Smooth muscle cell (in vitro differentiated cells): ENCODE measurements at regions not wholly inside any gene's neighbourhood (a gene's known extent, or its start where the extent isn't known, plus 50 kb on each side); places are given as distances from the start of the nearest gene placed in this dataset.

Source experiments
- DNase-seq: peaks from one replicate; lab custom pipeline; 2025; ENCODE audit not compliant: unreplicated experiment; lab: John Stamatoyannopoulos, UW
- H2AFZ ChIP-seq: fragments of 200-600 bp; sonication (generic); 2 replicates; pipeline ENCODE4 v1.6.0; 2016; ENCODE audit warnings: antibody characterized with exemption, low read depth, mild to moderate bottlenecking
- H3F3A ChIP-seq: fragments of 200-600 bp; sonication (generic); 2 replicates; pipeline ENCODE4 v1.6.0; 2017; ENCODE audit warnings: antibody characterized with exemption, low read depth
- H3K27ac ChIP-seq: fragments of 200-600 bp; sonication (generic); 2 replicates; pipeline ENCODE4 v1.5.1; 2016; ENCODE audit warnings: low read depth, mild to moderate bottlenecking
- H3K27me3 ChIP-seq: fragments of 200-600 bp; sonication (generic); 2 replicates; pipeline ENCODE4 v1.6.1; 2016; ENCODE audit warnings: low read depth, mild to moderate bottlenecking
- H3K36me3 ChIP-seq: fragments of 200-600 bp; sonication (generic); 2 replicates; pipeline ENCODE4 v1.5.1; 2016; ENCODE audit warnings: low read depth
- H3K4me1 ChIP-seq: fragments of 200-600 bp; sonication (generic); 2 replicates; pipeline ENCODE4 v1.5.1; 2016; ENCODE audit warnings: low read depth
- H3K4me2 ChIP-seq: fragments of 200-600 bp; sonication (generic); 2 replicates; pipeline ENCODE4 v1.6.0; 2016; ENCODE audit warnings: mild to moderate bottlenecking
- H3K4me3 ChIP-seq: fragments of 200-600 bp; sonication (generic); 2 replicates; pipeline ENCODE4 v1.5.1; 2016; ENCODE audit warnings: mild to moderate bottlenecking
- H3K79me2 ChIP-seq: fragments of 200-600 bp; sonication (generic); 2 replicates; pipeline ENCODE4 v1.6.0; 2016; ENCODE audit warnings: low read depth, mild to moderate bottlenecking
- H3K9ac ChIP-seq: fragments of 200-600 bp; sonication (generic); 2 replicates; pipeline ENCODE4 v1.6.0; 2016; ENCODE audit warnings: low read depth
- H3K9me3 ChIP-seq: fragments of 200-600 bp; sonication (generic); replicated peaks from 2 replicates; pipeline ENCODE4 v1.5.1; 2016; ENCODE audit warnings: low read depth
- H4K20me1 ChIP-seq: fragments of 200-600 bp; sonication (generic); 2 replicates; pipeline ENCODE4 v1.6.0; 2016; ENCODE audit warnings: low read depth
- WGBS: methylation state at CpG from one replicate; pipeline ENCODE4 v1.1.7; 2016; ENCODE audit warnings: low lambda C conversion rate; 5-methylcytosine and 5-hydroxymethylcytosine counted together
- TF ChIP-seq, protein P1 (sequence below): fragments of 200-600 bp; sonication (generic); IDR thresholded peaks from 2 replicates; pipeline ENCODE4 v1.5.1; 2017; ENCODE audit warnings: borderline replicate concordance, mild to moderate bottlenecking, antibody characterized with exemption; ENCODE audit not compliant: insufficient read depth, poor library complexity, severe bottlenecking

- no peak overlapping the region for H3K9ac ChIP-seq
- no peaks in the 10 kb centered on the region for H3F3A ChIP-seq
- H3K27ac ChIP-seq, result no peak overlapping the region
- H3K36me3 ChIP-seq, result no peaks in the 10 kb centered on the region
- TF ChIP-seq, protein P1, sequence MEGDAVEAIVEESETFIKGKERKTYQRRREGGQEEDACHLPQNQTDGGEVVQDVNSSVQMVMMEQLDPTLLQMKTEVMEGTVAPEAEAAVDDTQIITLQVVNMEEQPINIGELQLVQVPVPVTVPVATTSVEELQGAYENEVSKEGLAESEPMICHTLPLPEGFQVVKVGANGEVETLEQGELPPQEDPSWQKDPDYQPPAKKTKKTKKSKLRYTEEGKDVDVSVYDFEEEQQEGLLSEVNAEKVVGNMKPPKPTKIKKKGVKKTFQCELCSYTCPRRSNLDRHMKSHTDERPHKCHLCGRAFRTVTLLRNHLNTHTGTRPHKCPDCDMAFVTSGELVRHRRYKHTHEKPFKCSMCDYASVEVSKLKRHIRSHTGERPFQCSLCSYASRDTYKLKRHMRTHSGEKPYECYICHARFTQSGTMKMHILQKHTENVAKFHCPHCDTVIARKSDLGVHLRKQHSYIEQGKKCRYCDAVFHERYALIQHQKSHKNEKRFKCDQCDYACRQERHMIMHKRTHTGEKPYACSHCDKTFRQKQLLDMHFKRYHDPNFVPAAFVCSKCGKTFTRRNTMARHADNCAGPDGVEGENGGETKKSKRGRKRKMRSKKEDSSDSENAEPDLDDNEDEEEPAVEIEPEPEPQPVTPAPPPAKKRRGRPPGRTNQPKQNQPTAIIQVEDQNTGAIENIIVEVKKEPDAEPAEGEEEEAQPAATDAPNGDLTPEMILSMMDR, result no peak
- H3K4me2 ChIP-seq, result no peak overlapping the region
- no peaks in the 10 kb centered on the region for H3K79me2 ChIP-seq
- H3K4me1 ChIP-seq, result no peaks in the 10 kb centered on the region
- no peak overlapping the region for H3K4me3 ChIP-seq
- no peaks in the 10 kb centered on the region for H3K27me3 ChIP-seq
- no peaks in the 10 kb centered on the region for H3K9me3 ChIP-seq
- no peak overlapping the region for H2AFZ ChIP-seq
- no peaks in the 10 kb centered on the region for H4K20me1 ChIP-seq
- 78% methylated on average over 2 of the region's 2 CpGs for WGBS
- no peak for DNase-seq
These were observed 729.1 kb downstream of the DNAH5 start for GRCh38 chr5:13215370-13215769.

DNA sequence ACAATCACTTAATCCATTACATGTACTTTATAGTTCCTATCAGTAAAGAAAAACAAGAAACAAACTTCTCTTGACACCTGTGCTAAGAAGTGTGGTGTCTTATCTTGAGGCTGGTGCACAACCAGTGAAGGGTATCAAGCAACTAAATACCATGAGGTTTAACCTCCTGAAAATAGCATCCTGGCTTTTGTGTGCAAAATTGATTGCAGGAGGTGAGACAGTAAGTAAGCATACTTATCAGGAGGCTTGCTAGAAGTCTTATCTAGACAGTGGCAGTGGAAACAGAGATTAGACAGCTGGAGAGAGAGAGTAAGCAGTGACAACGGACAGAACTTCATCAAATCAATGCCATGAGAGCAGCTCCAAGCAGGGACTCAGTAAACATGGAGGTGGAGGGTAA, 730.3 kb downstream of the DNAH5 start:
- TF ChIP-seq, protein P1, result no peak
- Histone ChIP-seq H3K9me3 (no peaks in the 10 kb centered on the region), H3F3A (no peaks in the 10 kb centered on the region), H2AFZ (no peak overlapping the region), H3K79me2 (no peaks in the 10 kb centered on the region), H3K9ac (no peak overlapping the region), H3K4me1 (no peaks in the 10 kb centered on the region), H3K4me3 (no peak overlapping the region), H3K4me2 (no peak overlapping the region), H3K36me3 (no peaks in the 10 kb centered on the region), H3K27me3 (no peaks in the 10 kb centered on the region), H4K20me1 (no peaks in the 10 kb centered on the region), H3K27ac (no peak overlapping the region)
- no peak for DNase-seq
- WGBS, result 50% methylated on average over 1 of the region's 1 CpG

- DNase-seq, result no peak
- no peaks in the 10 kb centered on the region for H3K79me2 ChIP-seq
- H3K9ac ChIP-seq, result no peak overlapping the region
- H3K27me3 ChIP-seq, result no peaks in the 10 kb centered on the region
- TF ChIP-seq, protein P1, result no peak
- no peaks in the 10 kb centered on the region for H3K36me3 ChIP-seq
- 81% methylated on average over 4 of the region's 4 CpGs for WGBS
- no peak overlapping the region for H3K4me2 ChIP-seq
- H3K4me1 ChIP-seq, result no peaks in the 10 kb centered on the region
- H3K27ac ChIP-seq, result no peak overlapping the region
- H2AFZ ChIP-seq, result no peak overlapping the region
- no peaks in the 10 kb centered on the region for H4K20me1 ChIP-seq
- H3F3A ChIP-seq, result no peaks in the 10 kb centered on the region
- H3K4me3 ChIP-seq, result no peak overlapping the region
- no peaks in the 10 kb centered on the region for H3K9me3 ChIP-seq
These were observed 731.6 kb downstream of the DNAH5 start for GRCh38 chr5:13212886-13213285.

DNA sequence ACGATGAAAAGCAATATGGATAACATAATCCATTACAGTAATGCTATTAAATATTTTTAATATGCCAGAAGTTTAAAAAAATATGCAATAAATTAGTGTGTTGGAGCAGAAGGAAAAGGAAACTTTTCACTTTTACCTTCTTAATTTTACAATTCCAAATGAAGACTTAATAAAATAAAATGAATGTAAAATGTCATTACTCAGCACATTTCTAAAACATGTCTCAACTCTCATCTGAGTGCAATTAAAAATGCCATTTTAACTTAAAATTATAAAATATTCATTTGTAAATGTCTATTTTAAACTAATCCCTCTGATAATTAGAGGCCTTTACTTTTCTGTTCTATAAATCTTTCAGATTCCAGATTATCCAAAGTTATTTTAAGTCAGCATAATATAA, 733.4 kb downstream of the DNAH5 start:
- H3K9me3 ChIP-seq, result no peaks in the 10 kb centered on the region
- no peaks in the 10 kb centered on the region for H3F3A ChIP-seq
- DNase-seq, result no peak
- H3K27me3 ChIP-seq, result no peaks in the 10 kb centered on the region
- H3K9ac ChIP-seq, result no peak overlapping the region
- no peak overlapping the region for H3K27ac ChIP-seq
- WGBS, result 96% methylated on average over 1 of the region's 1 CpG
- H3K4me3 ChIP-seq, result no peak overlapping the region
- H2AFZ ChIP-seq, result no peak overlapping the region
- no peaks in the 10 kb centered on the region for H3K79me2 ChIP-seq
- TF ChIP-seq, protein P1, result no peak
- H3K4me2 ChIP-seq, result no peak overlapping the region
- H3K4me1 ChIP-seq, result no peaks in the 10 kb centered on the region
- H3K36me3 ChIP-seq, result no peaks in the 10 kb centered on the region
- H4K20me1 ChIP-seq, result no peaks in the 10 kb centered on the region
